Neuronal stem cell (in vitro differentiated cells): ENCODE measurements at regions not wholly inside any gene's neighbourhood (a gene's known extent, or its start where the extent isn't known, plus 50 kb on each side); places are given as distances from the start of the nearest gene placed in this dataset.

Experiments
- DNase-seq: peaks from one replicate; pipeline ENCODE4 v3.0.0-alpha.2; 2013; ENCODE audit warnings: low spot score
- H2AFZ ChIP-seq: one replicate; pipeline ENCODE4 v1.6.1; 2013; ENCODE audit warnings: mild to moderate bottlenecking, low read length, inconsistent platforms
- H2AK5ac ChIP-seq: 2 replicates; pipeline ENCODE4 v1.6.1; 2013; ENCODE audit warnings: low read depth, mild to moderate bottlenecking, inconsistent platforms, low read length, moderate library complexity, mixed read lengths
- H2BK120ac ChIP-seq: 2 replicates; pipeline ENCODE4 v1.6.1; 2013; ENCODE audit warnings: low read depth, mild to moderate bottlenecking, inconsistent platforms, low read length, moderate library complexity, mixed read lengths
- H2BK12ac ChIP-seq: one replicate; pipeline ENCODE4 v1.6.1; 2013; ENCODE audit warnings: low read length, inconsistent platforms
- H2BK15ac ChIP-seq: 2 replicates; pipeline ENCODE4 v1.6.1; 2013; ENCODE audit warnings: mild to moderate bottlenecking, low read length, inconsistent platforms, mixed read lengths
- H2BK5ac ChIP-seq: one replicate; pipeline ENCODE4 v1.6.1; 2013; ENCODE audit warnings: inconsistent platforms, mild to moderate bottlenecking, low read length, moderate library complexity
- H3K14ac ChIP-seq: one replicate; pipeline ENCODE4 v1.6.1; 2013; ENCODE audit warnings: low read length, inconsistent platforms
- H3K18ac ChIP-seq: 2 replicates; pipeline ENCODE4 v1.6.1; 2013; ENCODE audit warnings: low read length, inconsistent platforms
- H3K23ac ChIP-seq: 2 replicates; pipeline ENCODE4 v1.6.1; 2013; ENCODE audit warnings: low read depth, mild to moderate bottlenecking, mixed read lengths, low read length, inconsistent platforms; ENCODE audit not compliant: poor library complexity
- H3K27ac ChIP-seq: replicated peaks from 3 replicates; pipeline ENCODE4 v1.5.1; 2013; ENCODE audit warnings: low read length, inconsistent platforms
- H3K27me3 ChIP-seq, 3 experiments: 2 replicates each; pipeline ENCODE4 v1.6.1; 2013; ENCODE audit warnings: low read length in 3 of 3, mild to moderate bottlenecking in 2 of 3, inconsistent platforms in 1 of 3, low read depth in 1 of 3, mixed read lengths in 1 of 3, moderate library complexity in 1 of 3; ENCODE audit not compliant: control insufficient read depth in 3 of 3, insufficient read depth in 3 of 3
- H3K36me3 ChIP-seq, 2 donors: replicated peaks in 1 of 2; 2 replicates each; pipeline ENCODE4 v1.6.1; 2013; ENCODE audit warnings: low read length in 2 of 2; ENCODE audit not compliant: control insufficient read depth in 2 of 2, insufficient read depth in 2 of 2
- H3K4ac ChIP-seq: 2 replicates; pipeline ENCODE4 v1.6.1; 2013; ENCODE audit warnings: inconsistent platforms, mild to moderate bottlenecking, low read length, moderate library complexity
- H3K4me1 ChIP-seq, 2 donors: 1 replicate in 1 of 2; 2 replicates in 1 of 2; pipeline ENCODE4 v1.6.1; 2013; ENCODE audit warnings: low read length in 2 of 2, low read depth in 1 of 2; ENCODE audit not compliant: control insufficient read depth in 2 of 2, insufficient read depth in 1 of 2
- H3K4me2 ChIP-seq: one replicate; pipeline ENCODE4 v1.6.1; 2013; ENCODE audit warnings: mild to moderate bottlenecking, low read length, inconsistent platforms; ENCODE audit not compliant: insufficient read depth, poor library complexity, severe bottlenecking
- H3K4me3 ChIP-seq, 2 donors: 2 replicates each; pipeline ENCODE4 v1.5.1; 2013; ENCODE audit warnings: low read length in 2 of 2, mild to moderate bottlenecking in 2 of 2, inconsistent platforms in 1 of 2, moderate library complexity in 1 of 2
- H3K79me1 ChIP-seq: one replicate; pipeline ENCODE4 v1.6.1; 2013; ENCODE audit warnings: low read depth, mild to moderate bottlenecking, inconsistent platforms, low read length, moderate library complexity
- H3K9ac ChIP-seq: one replicate; pipeline ENCODE4 v1.6.1; 2013; ENCODE audit warnings: mild to moderate bottlenecking, low read depth, low read length, inconsistent platforms; ENCODE audit not compliant: poor library complexity
- H3K9me3 ChIP-seq, 2 donors: replicated peaks in 1 of 2; 2 replicates each; pipeline versions ENCODE3 to v1.6.1; 2013; ENCODE audit warnings: low read length in 2 of 2, mild to moderate bottlenecking in 2 of 2, inconsistent platforms in 1 of 2, low read depth in 1 of 2, mixed read lengths in 1 of 2, moderate library complexity in 1 of 2; ENCODE audit not compliant: control insufficient read depth in 2 of 2, insufficient read depth in 1 of 2
- H4K8ac ChIP-seq: one replicate; pipeline ENCODE4 v1.6.1; 2013; ENCODE audit warnings: low read depth, mild to moderate bottlenecking, inconsistent platforms, low read length, moderate library complexity
- H4K91ac ChIP-seq: one replicate; pipeline ENCODE4 v1.6.1; 2013; ENCODE audit warnings: low read length, low read depth, mild to moderate bottlenecking, inconsistent platforms; ENCODE audit not compliant: poor library complexity
- WGBS, 2 donors: extraction: QIAGEN DNeasy Blood & Tissue Kit; methylation state at CpG; one replicate each; pipeline ENCODE4 v1.1.7; 2013; ENCODE audit warnings: missing lambda C conversion rate in 2 of 2, mixed read lengths in 1 of 2; ENCODE audit not compliant: insufficient read length in 2 of 2, insufficient replicate concordance in 1 of 2; ENCODE audit errors: extremely low coverage in 2 of 2; 5-methylcytosine and 5-hydroxymethylcytosine counted together

DNA sequence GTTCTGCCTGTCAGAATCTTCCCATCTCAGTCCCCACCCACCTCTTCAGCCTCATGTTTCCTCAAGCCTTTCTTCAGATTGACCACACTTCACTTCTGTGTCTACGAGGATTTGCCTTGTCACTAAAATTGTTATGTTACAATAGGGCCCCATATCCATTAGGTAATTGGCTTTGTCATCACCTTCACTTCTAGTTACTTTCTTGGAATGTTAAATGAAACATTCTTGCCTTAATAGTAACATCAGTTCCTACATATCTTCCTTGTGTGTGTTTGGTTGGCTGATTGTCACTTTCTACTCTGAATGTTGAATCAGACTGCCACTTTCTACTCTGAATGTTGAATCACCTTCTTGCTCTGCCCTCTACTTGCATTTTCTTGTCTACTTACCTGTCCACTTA lies 599.9 kb upstream of the NXPH2 start:
- Histone ChIP-seq H3K9ac (no peak overlapping the region), H2BK12ac (no peak overlapping the region), H4K91ac (no peak overlapping the region), H3K27ac (no peak overlapping the region), H3K4me1 (no peaks in the 10 kb centered on the region), H3K9me3 (no peaks in the 10 kb centered on the region), H2BK120ac (no peak overlapping the region), H3K23ac (no peak overlapping the region), H3K4me2 (no peak overlapping the region), H2AFZ (no peak overlapping the region), H3K4me3 (no peak overlapping the region), H3K36me3 (no peaks in the 10 kb centered on the region), H3K18ac (no peak overlapping the region), H2AK5ac (no peak overlapping the region), H3K4ac (no peak overlapping the region), H3K79me1 (no peaks in the 10 kb centered on the region), H3K14ac (no peak overlapping the region), H2BK15ac (no peak overlapping the region), H4K8ac (no peak overlapping the region), H2BK5ac (no peak overlapping the region), H3K27me3 (no peaks in the 10 kb centered on the region)
- no CpG with 5 or more reads among the region's 1 CpG for WGBS, 2 donors
- no peak for DNase-seq

DNA sequence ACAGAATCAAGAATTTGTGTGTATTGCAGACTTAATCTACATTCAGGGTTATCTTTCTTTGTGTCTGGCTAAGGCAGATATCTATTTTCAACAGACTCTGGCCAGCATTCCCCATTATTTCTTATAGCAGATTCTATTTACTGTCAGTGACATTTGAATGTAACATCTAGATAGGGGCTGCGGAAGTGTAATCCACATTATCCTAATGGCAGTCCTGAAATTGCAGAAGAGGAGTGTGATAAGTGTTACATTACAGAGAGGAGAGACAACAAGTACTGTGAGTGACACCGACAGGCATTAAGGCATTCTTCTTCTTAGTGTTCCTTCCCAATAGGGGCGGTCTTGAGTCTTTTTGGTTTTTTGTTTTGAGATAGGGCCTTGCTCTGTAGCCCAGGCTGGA lies 598.2 kb upstream of the NXPH2 start:
- H3K14ac ChIP-seq: no peak overlapping the region
- H2AFZ ChIP-seq: peak overlapping the region; percentile 49
- no peaks in the 10 kb centered on the region for H3K27me3 ChIP-seq
- H2AK5ac ChIP-seq: no peak overlapping the region
- no peak for DNase-seq
- no peak overlapping the region for H3K27ac ChIP-seq
- H3K4me2 ChIP-seq: no peak overlapping the region
- no peak overlapping the region for H4K91ac ChIP-seq
- no peak overlapping the region for H3K18ac ChIP-seq
- H3K4me1 ChIP-seq: no peaks in the 10 kb centered on the region
- H3K9ac ChIP-seq: no peak overlapping the region
- WGBS, 2 donors: no CpG with 5 or more reads among the region's 3 CpGs
- H3K79me1 ChIP-seq: no peaks in the 10 kb centered on the region
- H3K36me3 ChIP-seq: no peaks in the 10 kb centered on the region
- no peak overlapping the region for H3K4ac ChIP-seq
- no peak overlapping the region for H2BK5ac ChIP-seq
- no peak overlapping the region for H2BK120ac ChIP-seq
- no peak overlapping the region for H2BK12ac ChIP-seq
- H4K8ac ChIP-seq: no peak overlapping the region
- H3K9me3 ChIP-seq: no peaks in the 10 kb centered on the region
- no peak overlapping the region for H2BK15ac ChIP-seq
- no peak overlapping the region for H3K4me3 ChIP-seq
- no peak overlapping the region for H3K23ac ChIP-seq

DNA sequence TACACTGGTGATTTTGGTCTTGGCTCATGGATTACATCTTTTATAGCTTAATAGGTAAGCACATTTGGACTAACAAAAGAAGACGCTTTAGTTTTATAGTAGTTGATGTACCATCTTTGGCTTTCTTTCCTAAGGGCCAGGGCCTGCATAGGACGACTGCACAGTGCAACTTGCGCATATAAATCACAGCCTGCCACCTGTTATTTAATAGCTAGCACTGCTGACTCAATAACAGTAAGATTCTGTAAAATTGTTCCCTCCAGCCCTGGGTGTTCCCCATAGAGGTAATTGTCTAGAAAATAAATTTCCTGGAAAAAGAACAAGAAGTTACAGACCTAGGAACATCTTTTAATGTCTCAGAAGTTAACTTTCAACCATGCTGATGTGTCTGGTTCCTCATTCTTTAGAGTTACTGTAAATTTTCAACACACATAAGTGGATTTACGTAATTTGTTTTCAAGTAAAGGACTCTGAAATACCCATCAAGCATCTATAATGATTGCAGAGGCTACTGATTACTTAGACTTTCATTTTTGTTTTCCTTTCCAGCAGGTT lies 594.2 kb upstream of the NXPH2 start:
- DNase-seq: no peak
- no peak overlapping the region for H3K27ac ChIP-seq
- no CpG with 5 or more reads among the region's 4 CpGs for WGBS, 2 donors
- H2BK15ac ChIP-seq: no peak overlapping the region
- H3K4ac ChIP-seq: no peak overlapping the region
- no peak overlapping the region for H3K18ac ChIP-seq
- no peaks in the 10 kb centered on the region for H3K79me1 ChIP-seq
- H3K27me3 ChIP-seq: no peaks in the 10 kb centered on the region
- no peak overlapping the region for H4K91ac ChIP-seq
- H3K4me2 ChIP-seq: no peak overlapping the region
- no peak overlapping the region for H3K9ac ChIP-seq
- no peak overlapping the region for H3K4me3 ChIP-seq
- H2AFZ ChIP-seq: no peak overlapping the region
- no peaks in the 10 kb centered on the region for H3K36me3 ChIP-seq
- no peak overlapping the region for H2AK5ac ChIP-seq
- H3K9me3 ChIP-seq: no peaks in the 10 kb centered on the region
- H4K8ac ChIP-seq: no peak overlapping the region
- no peak overlapping the region for H3K23ac ChIP-seq
- H2BK120ac ChIP-seq: no peak overlapping the region
- no peak overlapping the region for H2BK5ac ChIP-seq
- H2BK12ac ChIP-seq: no peak overlapping the region
- no peaks in the 10 kb centered on the region for H3K4me1 ChIP-seq
- H3K14ac ChIP-seq: no peak overlapping the region

DNA sequence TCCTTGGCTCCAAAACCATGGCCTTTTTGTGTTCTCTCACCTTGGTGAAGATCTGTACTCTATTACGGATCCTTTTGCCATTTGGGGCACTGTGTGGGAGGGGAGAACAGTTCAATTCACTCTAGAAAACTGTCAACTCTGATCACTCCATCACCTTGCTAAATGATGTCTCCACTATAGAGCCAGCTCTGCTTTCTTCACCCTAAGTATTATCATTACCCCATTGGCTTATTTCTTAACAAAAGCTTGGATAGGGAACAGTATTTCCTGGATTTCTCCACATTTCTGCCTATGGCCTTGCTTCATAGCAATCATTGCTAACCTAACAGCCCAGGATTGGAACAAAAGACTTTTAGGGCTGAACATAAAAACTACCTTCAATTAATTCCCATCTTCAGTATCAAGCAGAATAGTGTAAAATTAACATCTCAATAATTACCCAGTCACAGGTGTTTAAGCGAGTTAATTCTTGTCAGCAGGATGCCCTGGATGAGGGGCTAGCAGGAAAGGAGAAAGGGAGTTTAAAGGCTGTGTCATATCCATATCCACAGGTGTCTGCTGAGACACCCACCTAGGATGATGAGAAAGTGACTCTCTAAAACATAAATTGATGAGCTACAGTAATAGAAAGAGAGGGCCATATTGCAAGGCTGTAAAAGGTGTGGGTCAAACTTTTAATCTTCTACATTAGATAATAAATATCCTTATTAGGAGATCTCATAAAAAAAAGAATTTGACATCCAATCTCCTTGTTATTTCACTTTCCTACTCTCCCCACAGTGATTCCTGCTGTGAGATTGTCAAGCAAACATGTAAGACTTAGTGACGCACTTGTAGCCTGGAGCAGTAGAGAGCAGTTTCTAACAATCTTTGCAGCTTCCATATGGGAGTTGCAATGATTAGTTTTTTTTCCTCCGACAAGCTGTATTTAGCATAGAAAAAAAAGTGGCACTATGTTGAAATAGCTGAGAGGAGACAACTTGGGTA lies 589.5 kb upstream of the NXPH2 start:
- Histone ChIP-seq H3K27me3 (no peaks in the 10 kb centered on the region), H4K91ac (no peak overlapping the region), H2BK120ac (no peak overlapping the region), H2BK15ac (no peak overlapping the region), H3K4me2 (no peak overlapping the region), H3K27ac (no peak overlapping the region), H4K8ac (no peak overlapping the region), H3K36me3 (no peaks in the 10 kb centered on the region), H2BK5ac (no peak overlapping the region), H3K14ac (no peak overlapping the region), H2AK5ac (no peak overlapping the region), H3K23ac (no peak overlapping the region), H2BK12ac (no peak overlapping the region), H3K4me1 (no peaks in the 10 kb centered on the region), H3K4me3 (no peak overlapping the region), H3K18ac (no peak overlapping the region), H3K79me1 (no peaks in the 10 kb centered on the region), H3K4ac (no peak overlapping the region), H3K9ac (no peak overlapping the region), H2AFZ (no peak overlapping the region), H3K9me3 (no peaks in the 10 kb centered on the region)
- no CpG with 5 or more reads among the region's 4 CpGs for WGBS, 2 donors
- no peak for DNase-seq
